Neural progenitor cell (in vitro differentiated cells): ENCODE measurements at regions not wholly inside any gene's neighbourhood (a gene's known extent, or its start where the extent isn't known, plus 50 kb on each side); places are given as distances from the start of the nearest gene placed in this dataset.

ENCODE experiments used
- EZH2 ChIP-seq: fragments of 200-600 bp; sonication (generic); IDR thresholded peaks from 2 replicates; pipeline ENCODE4 v1.6.1; 2017; ENCODE audit warnings: antibody characterized with exemption, mild to moderate bottlenecking, moderate library complexity
- TF ChIP-seq, protein P1 (sequence below): fragments of 200-600 bp; sonication (generic); IDR thresholded peaks from 2 replicates; pipeline ENCODE4 v1.5.1; 2017; ENCODE audit warnings: antibody characterized with exemption, mild to moderate bottlenecking

DNA sequence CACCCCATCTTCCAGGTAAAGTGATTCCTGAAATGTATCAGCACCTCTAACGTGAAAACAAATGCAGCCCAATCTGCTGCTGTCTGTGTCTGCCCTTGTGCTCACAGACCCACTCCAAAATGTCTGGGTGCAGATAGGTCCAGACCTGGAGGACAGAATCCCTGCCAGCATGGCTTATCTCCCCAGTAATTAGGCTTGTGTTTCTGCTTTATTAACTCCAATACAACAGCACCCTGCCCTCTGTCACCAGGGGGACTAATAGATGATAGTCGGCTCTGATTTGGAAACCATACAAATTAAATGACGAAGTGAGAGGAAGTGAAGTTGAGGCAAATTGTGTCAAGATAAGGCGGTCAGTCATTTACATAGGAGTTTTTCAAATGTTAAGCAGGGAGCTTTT, 608.3 kb upstream of the SALL1 start:
- TF ChIP-seq, protein P1, sequence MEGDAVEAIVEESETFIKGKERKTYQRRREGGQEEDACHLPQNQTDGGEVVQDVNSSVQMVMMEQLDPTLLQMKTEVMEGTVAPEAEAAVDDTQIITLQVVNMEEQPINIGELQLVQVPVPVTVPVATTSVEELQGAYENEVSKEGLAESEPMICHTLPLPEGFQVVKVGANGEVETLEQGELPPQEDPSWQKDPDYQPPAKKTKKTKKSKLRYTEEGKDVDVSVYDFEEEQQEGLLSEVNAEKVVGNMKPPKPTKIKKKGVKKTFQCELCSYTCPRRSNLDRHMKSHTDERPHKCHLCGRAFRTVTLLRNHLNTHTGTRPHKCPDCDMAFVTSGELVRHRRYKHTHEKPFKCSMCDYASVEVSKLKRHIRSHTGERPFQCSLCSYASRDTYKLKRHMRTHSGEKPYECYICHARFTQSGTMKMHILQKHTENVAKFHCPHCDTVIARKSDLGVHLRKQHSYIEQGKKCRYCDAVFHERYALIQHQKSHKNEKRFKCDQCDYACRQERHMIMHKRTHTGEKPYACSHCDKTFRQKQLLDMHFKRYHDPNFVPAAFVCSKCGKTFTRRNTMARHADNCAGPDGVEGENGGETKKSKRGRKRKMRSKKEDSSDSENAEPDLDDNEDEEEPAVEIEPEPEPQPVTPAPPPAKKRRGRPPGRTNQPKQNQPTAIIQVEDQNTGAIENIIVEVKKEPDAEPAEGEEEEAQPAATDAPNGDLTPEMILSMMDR = no peak
- TF ChIP-seq EZH2 = no peak
